ENCODE measurements at regions not wholly inside any gene's neighbourhood (a gene's known extent, or its start where the extent isn't known, plus 50 kb on each side); places are given as distances from the start of the nearest gene placed in this dataset.

GRCh38 chr9:99590410-99590809 is 231.3 kb upstream of the NR4A3 start:
- no peak for DNase-seq (ENCODE audit: low spot score)

- peak; percentile 47 for DNase-seq (ENCODE audit: low spot score)
Measured at GRCh38 chr9:99590840-99591239, 230.8 kb upstream of the NR4A3 start.

- no peak for DNase-seq (ENCODE audit: low spot score)
Measured at GRCh38 chr9:99591770-99592169, 229.9 kb upstream of the NR4A3 start.

- no peak for DNase-seq (ENCODE audit: low spot score)
Measured at GRCh38 chr9:99592834-99593574, 228.7 kb upstream of the NR4A3 start.

- no peak for DNase-seq (ENCODE audit: low spot score)
Measured at GRCh38 chr9:99593610-99594009, 228.1 kb upstream of the NR4A3 start.

GRCh38 chr9:99594056-99594780 is 227.5 kb upstream of the NR4A3 start:
- no peak for DNase-seq (ENCODE audit: low spot score)

- peak; percentile 25 for DNase-seq (ENCODE audit: low spot score)
Measured at GRCh38 chr9:99595796-99596195, 225.9 kb upstream of the NR4A3 start.

- no peak for DNase-seq (ENCODE audit: low spot score)
Measured at GRCh38 chr9:99601571-99602111, 220.0 kb upstream of the NR4A3 start.

GRCh38 chr9:99602854-99603253 is 218.8 kb upstream of the NR4A3 start:
- DNase-seq (ENCODE audit: low spot score), result no peak

GRCh38 chr9:99605016-99605743 is 216.5 kb upstream of the NR4A3 start:
- DNase-seq (ENCODE audit: low spot score), result no peak

GRCh38 chr9:99606296-99606695 is 215.4 kb upstream of the NR4A3 start:
- DNase-seq (ENCODE audit: low spot score), result no peak

- no peak for DNase-seq (ENCODE audit: low spot score)
Measured at GRCh38 chr9:99606957-99607356, 214.7 kb upstream of the NR4A3 start.

GRCh38 chr9:99607842-99608448 is 213.7 kb upstream of the NR4A3 start:
- DNase-seq (ENCODE audit: low spot score), result no peak

GRCh38 chr9:99614341-99614740 is 207.3 kb upstream of the NR4A3 start:
- DNase-seq (ENCODE audit: low spot score), result no peak

- DNase-seq (ENCODE audit: low spot score), result no peak
Measured at GRCh38 chr9:99621040-99621439, 200.6 kb upstream of the NR4A3 start.

GRCh38 chr9:99622679-99623078 is 199.0 kb upstream of the NR4A3 start:
- DNase-seq (ENCODE audit: low spot score), result no peak

- no peak for DNase-seq (ENCODE audit: low spot score)
Measured at GRCh38 chr9:99623780-99624364, 197.8 kb upstream of the NR4A3 start.

GRCh38 chr9:99624499-99625233 is 197.0 kb upstream of the NR4A3 start:
- DNase-seq (ENCODE audit: low spot score), result no peak

GRCh38 chr9:99626426-99626825 is 195.3 kb upstream of the NR4A3 start:
- peak; percentile 8 for DNase-seq (ENCODE audit: low spot score)

- no peak for DNase-seq (ENCODE audit: low spot score)
Measured at GRCh38 chr9:99628285-99628684, 193.4 kb upstream of the NR4A3 start.
